ENCODE measurements at regions not wholly inside any gene's neighbourhood (a gene's known extent, or its start where the extent isn't known, plus 50 kb on each side); places are given as distances from the start of the nearest gene placed in this dataset.
"Not testable (repeated sequence)": the region's sequence is repeated elsewhere in the genome, so short reads cannot be mapped to it uniquely, and the experiment has no call there.

DNA sequence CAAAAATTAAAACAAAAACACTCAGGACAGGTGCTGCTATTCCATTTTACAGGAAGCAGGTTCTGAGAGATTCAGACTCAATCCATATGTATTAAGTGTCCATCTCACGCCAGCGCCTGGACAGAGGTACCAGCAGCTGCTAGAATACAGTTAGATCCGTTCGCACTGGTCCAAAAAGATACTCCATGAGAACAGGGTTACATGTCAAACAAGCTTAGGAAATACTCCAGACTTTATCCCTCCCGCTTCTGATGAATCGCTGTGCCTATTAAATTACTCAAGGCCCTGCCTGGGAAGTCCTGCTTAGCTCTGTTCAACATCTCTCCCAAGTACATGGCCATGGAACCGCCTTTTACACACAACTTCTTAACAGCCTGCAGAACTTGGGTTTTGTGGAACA, 50.2 kb upstream of the SLC35C1 start:
- POLR2A ChIA-PET = no interaction called here

DNA sequence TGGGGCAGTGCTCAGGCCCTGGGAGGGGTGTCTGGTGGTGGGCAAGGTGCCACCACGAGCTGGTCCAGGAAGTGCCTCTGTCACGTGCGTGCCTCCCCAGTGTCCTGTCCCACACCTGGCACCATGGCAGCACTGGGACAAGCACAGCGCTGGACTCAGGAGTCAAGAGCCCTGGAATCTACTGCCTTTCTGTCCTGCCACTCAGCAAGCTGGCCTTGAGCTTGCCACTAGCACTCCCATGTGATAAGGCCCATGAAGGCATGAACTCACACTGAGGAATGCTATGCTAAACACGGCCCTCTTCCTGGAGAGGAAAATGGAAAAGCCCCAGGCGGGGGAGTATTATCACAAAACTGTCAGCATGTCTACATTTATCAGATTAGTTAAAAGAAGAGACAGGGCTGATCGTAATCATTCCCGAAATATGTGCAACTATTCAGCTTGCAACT, 50.7 kb upstream of the SLC35C1 start:
- ChIA-PET CTCF (interaction anchor here (0.6 to 1.2 kb wide), 3 partner anchors 17 to 1027 kb away, joined by 3 to 4 read pairs (median 3); no protein-coding TSS in a partner anchor), POLR2A (no interaction called here)

More for the DNA sequence above, 50.2 kb upstream of the SLC35C1 start:
- CTCF ChIA-PET = interaction anchor here (0.6 to 1.2 kb wide), 3 partner anchors 17 to 1027 kb away, joined by 3 to 4 read pairs (median 3); no protein-coding TSS in a partner anchor

DNA sequence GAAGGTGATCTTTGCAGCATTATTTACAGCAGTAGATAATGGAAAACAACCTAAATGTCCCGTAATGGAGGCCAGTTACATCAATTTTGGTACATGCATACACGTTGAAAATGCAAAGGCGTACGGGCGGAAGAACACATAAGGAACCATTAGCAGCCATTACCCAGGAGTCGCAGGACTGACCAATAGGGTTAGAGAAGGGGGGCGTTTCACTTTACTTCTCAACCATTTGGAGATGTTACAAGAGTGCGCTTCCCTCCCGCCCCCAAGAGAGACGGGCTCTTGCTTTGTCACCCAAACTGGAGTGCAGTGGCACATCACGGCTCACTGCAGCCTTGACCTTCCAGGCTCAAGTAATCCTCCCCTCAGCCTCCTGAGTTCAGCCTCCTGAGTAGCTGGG, 52.8 kb upstream of the SLC35C1 start:
- ChIA-PET CTCF (interaction anchor here (1.1 kb wide), 1 partner anchor 19 kb away, joined by 7 read pairs; no protein-coding TSS in a partner anchor), POLR2A (no interaction called here)

DNA sequence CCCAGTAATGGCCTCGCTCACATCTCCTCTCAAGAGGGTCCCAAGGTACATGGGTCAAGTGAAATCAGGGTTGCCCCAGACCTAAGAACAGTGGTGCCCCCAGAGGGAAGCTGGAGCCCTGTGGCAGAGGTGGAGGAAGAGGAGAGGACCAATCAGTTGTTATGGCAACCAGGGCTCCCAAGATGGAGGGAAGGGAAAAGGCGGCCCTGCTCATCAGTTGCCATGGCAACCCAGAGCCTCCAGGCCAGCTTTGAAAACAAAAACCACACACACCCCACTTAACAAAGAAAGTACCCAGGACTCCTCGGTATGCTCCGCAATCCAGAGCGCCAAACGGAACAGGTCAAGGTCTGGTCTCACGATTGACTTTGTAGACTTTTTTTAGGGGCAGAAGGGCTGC, 53.5 kb upstream of the SLC35C1 start:
- POLR2A ChIA-PET = no interaction called here
- CTCF ChIA-PET = no interaction called here

DNA sequence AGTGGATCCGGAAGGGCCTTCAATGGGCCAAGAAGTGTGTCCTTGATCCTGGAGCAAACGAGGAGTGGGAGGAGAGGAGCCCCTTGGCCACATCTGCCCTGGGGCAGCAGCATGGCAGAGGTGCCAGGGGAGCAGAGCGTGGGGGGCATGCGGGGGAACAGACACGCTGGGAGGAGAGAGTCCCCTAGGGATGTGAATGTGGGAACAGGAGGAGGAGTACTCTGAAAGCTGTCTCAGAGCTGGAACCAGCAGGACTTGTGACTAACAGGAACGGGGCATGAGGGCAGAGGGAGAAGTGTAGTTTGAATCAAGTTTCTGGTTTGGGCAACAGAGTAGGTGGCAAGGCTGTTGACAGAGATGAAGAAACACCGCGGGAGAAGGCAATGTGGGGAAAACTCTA, 54.5 kb upstream of the SLC35C1 start:
- CTCF ChIA-PET = no interaction called here
- POLR2A ChIA-PET = no interaction called here

- ChIA-PET POLR2A (no interaction called here), CTCF (no interaction called here)
Measured at GRCh38 chr11:45748801-45749200, 56.1 kb upstream of the SLC35C1 start.

- POLR2A ChIA-PET = interaction anchor here (0.7 kb wide), 1 partner anchor 39 kb away, joined by 3 read pairs; no protein-coding TSS in a partner anchor
- CTCF ChIA-PET = no interaction called here
Measured at GRCh38 chr11:45745065-45745811, 59.7 kb upstream of the SLC35C1 start.

- CTCF ChIA-PET = no interaction called here
Measured at GRCh38 chr11:45743556-45744468, 61.1 kb upstream of the SLC35C1 start.

DNA sequence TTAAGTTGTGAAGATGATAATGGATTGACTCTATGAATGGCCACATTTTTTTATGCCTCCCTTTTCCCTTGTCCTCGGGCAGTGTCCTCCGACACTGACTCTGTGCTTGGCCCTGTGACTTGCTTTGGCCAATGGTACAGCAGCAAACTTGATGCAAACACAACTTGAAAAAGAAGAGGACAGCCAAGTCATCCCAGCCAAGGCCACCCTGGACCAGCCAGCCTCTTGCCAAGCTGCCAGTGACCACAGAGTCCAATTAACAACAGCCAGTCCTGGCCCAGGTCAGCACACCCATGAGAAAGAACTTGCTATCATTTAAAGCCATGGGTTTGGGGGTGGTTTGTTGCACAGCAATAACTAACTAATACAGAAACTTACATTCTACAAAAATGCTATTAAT, 63.4 kb upstream of the SLC35C1 start:
- POLR2A ChIA-PET = no interaction called here
- CTCF ChIA-PET = no interaction called here

More at GRCh38 chr11:45743556-45744468, 61.1 kb upstream of the SLC35C1 start:
- POLR2A ChIA-PET = no interaction called here

- ChIA-PET CTCF (no interaction called here), POLR2A (no interaction called here)
Measured at GRCh38 chr11:45741032-45741431, 63.9 kb upstream of the SLC35C1 start.

DNA sequence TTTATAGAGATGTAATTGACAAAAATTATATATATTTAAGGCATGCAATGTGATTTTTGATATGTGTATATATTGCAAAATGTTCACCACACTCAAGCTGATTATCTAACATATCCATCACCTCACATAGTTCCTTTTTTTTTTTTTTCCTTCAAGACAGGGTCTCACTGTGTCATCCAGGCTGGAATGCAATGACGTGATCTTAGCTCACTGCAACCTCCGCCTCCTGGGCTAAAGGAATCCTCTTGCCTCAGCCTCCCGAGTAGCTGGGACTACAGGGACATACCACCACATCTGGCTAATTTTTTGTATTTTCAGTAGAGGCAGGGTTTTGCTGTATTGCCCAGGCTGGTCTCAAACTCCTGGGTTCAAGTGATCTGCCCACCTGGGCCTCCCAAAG, 65.1 kb upstream of the SLC35C1 start:
- CTCF ChIA-PET = no interaction called here
- POLR2A ChIA-PET = no interaction called here

DNA sequence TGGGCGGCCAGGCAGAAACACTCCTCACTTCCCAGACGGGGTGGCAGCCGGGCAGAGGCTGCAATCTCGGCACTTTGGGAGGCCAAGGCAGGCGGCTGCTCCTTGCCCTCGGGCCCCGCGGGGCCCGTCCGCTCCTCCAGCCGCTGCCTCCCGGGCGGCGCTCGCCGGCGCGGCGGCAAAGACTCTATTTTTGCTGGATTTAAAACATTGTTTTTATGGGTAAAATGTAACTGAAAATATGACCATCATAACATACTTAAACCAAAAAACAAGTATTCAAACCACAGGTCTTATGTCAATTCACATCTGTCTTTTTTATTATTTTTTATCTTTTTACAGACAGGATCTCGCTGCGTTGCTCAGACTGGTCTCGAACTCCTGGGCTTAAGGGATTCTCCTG, 65.9 kb upstream of the SLC35C1 start:
- CTCF ChIA-PET, POLR2A ChIA-PET: not testable (repeated sequence)

DNA sequence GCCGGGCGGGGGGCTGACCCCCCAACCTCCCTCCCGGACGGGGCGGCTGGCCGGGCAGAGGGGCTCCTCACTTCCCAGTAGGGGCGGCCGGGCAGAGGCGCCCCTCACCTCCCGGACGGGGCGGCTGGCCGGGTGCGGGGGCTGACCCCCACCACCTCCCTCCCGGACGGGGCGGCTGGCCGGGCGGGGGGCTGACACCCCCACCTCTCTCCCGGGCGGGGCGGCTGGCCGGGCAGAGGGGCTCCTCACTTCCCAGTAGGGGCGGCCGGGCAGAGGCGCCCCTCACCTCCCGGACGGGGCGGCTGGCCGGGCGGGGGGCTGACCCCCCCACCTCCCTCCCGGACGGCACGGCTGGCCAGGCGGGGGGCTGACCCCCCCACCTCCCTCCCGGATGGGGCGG, 66.8 kb upstream of the SLC35C1 start:
- POLR2A ChIA-PET, CTCF ChIA-PET: not testable (repeated sequence)

DNA sequence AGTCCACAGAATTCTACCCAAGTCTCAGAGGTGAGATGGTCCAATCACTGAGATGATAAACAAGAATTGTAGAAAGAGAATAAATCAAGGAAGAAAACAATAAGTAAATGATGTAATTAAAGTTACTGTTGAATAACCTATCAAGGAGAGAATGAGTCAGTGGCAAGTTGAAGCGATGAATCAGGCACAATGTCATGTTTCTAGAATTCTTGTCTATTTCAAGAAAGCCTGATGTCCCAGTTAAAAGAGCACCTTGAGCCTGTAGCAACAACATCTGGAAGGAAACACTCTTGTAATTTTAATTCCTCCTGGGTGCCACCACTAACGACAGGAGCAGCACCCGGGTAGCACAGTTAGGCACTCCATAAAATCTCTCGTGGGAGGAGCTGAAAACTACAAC, 67.9 kb upstream of the SLC35C1 start:
- POLR2A ChIA-PET = no interaction called here
- CTCF ChIA-PET = no interaction called here

DNA sequence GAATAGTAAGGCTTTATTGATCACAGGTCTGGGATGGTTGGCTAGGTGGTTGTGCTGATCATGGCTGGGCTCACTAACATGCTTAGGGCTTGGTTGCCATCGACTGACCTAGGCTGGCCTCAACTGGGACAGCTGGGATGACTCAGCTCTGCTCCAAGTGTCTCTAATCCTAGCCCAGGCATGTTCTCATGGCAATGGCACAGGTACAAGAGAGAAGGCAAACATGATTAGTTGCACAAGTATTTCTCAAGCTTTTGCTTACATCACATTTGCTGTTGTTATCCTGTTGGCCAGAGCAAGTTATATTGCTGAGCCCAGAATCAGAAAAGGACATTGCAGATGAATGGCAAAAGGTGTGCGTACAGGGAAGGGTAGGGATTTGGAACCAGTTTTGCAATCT, 68.5 kb upstream of the SLC35C1 start:
- ChIA-PET CTCF (no interaction called here), POLR2A (no interaction called here)

GRCh38 chr11:45733176-45733575, 67.8 kb upstream of the CHST1 start:
- ChIA-PET CTCF (no interaction called here), POLR2A (no interaction called here)

GRCh38 chr11:45732343-45732742, 66.9 kb upstream of the CHST1 start:
- POLR2A ChIA-PET = no interaction called here
- CTCF ChIA-PET = no interaction called here

DNA sequence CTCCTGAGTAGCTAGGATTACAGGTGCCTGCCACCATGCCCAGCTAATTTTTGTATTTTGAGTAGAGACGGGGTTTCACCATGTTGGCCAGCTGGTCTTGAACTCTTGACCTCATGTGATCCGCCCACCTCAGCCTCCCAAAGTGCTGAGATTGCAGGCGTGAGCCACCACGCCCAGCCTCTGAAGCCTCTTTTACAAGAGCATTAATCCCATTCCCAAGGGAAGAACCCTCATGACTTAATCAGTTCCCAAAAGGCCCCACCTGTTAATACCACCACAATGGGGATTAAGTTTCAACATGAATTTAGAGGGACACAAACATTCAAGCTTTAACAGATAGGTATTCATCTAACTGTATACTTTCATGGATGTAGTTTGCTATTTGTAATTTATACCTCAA, 65.7 kb upstream of the CHST1 start:
- POLR2A ChIA-PET, CTCF ChIA-PET: not testable (repeated sequence)

- ChIA-PET POLR2A (no interaction called here), CTCF (no interaction called here)
Measured at GRCh38 chr11:45730014-45730413, 64.6 kb upstream of the CHST1 start.

DNA sequence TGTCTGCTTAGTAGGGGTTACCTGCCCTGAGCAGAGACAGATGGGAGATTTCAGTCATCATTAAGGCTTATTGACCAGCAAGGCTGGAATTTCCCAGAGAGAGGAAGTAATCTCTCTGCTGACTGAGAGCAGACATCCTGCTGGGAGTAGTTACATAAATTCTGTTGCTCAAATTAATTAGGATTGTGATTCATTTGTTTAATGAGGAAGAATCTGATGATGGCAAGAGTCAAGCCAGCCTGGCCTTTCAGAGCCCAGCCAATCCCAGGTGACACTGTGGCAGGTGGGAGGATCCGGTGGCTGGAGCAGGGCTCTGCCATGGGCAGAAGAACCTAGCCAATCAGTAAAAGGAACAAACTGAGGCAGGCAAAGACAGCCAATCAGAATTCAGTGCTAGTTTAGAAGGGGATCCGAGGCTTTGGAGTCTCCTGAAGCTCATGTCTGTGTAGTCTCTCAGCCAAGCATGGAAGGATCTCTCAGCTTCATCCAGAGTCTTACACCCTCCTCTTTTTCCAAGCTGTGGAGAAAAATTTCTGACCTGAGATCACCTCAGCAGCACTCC, 61.2 kb upstream of the CHST1 start:
- POLR2A ChIA-PET = no interaction called here
- CTCF ChIA-PET = no interaction called here

All from activated CD8-positive, alpha-beta memory T cell treated with anti-CD3 and anti-CD28 coated beads for 36 hours (primary cell).